ENCODE measurements at regions not wholly inside any gene's neighbourhood (a gene's known extent, or its start where the extent isn't known, plus 50 kb on each side); places are given as distances from the start of the nearest gene placed in this dataset.

- no peak for TF ChIP-seq CTCF (conservative IDR thresholded peaks at IDR 0.05; ENCODE audit: low read length)
- no peak for TF ChIP-seq EZH2phosphoT487 (IDR thresholded peaks at IDR 0.05; ENCODE audit: borderline replicate concordance, low read depth, low read length)
Measured at GRCh38 chr12:103207936-103208335, 250.5 kb downstream of the ASCL1 start.

All from OCI-LY7 (cell line).